ENCODE measurements at regions not wholly inside any gene's neighbourhood (a gene's known extent, or its start where the extent isn't known, plus 50 kb on each side); places are given as distances from the start of the nearest gene placed in this dataset.

DNA sequence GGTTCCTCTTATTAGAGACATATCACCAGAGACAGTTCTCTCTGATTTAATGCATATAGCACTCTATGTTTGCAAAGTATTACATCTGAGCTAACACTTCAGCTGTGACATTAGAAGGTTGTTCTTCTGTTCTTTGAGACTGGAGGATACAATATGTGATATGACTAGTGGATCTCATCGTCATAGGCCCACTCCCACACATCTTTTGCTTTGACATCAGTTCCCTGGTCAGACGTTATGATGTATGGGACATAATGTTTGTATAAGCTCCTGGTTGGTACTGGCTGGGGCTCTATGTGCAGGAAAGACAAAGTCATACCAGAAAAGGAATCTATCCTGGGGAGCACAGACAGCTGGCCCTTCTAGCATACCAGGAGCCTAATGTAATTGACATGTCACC lies 57.7 kb upstream of the MAML3 start:
- no peak for DNase-seq

- no peak for DNase-seq
Measured at GRCh38 chr4:140211161-140211560, 57.2 kb upstream of the MAML3 start.

DNA sequence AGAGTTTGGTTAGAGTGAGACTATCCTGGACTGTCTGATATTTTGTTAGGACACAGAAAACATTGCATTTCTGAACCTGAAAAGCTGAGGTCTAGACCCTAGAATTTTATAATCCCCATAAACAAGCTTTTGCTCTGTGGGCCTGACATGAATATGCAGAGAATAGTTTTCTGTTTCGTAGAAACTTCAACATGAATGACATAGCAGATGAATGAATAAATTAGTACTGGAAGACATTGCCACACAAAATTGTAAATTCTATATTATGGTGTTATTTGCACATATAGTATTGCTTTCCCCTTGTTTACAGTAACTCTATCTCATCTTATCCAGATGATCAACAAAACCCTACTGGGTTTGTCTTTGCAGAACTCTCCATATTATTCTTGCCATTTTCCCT lies 54.9 kb upstream of the MAML3 start:
- DNase-seq = no peak

Data from activated CD4-positive, alpha-beta T cell treated with anti-CD3 and anti-CD28 coated beads, Interleukin-2, amount 50 U/mL, for 4 hours (primary cell).